ENCODE measurements at regions not wholly inside any gene's neighbourhood (a gene's known extent, or its start where the extent isn't known, plus 50 kb on each side); places are given as distances from the start of the nearest gene placed in this dataset.

DNA sequence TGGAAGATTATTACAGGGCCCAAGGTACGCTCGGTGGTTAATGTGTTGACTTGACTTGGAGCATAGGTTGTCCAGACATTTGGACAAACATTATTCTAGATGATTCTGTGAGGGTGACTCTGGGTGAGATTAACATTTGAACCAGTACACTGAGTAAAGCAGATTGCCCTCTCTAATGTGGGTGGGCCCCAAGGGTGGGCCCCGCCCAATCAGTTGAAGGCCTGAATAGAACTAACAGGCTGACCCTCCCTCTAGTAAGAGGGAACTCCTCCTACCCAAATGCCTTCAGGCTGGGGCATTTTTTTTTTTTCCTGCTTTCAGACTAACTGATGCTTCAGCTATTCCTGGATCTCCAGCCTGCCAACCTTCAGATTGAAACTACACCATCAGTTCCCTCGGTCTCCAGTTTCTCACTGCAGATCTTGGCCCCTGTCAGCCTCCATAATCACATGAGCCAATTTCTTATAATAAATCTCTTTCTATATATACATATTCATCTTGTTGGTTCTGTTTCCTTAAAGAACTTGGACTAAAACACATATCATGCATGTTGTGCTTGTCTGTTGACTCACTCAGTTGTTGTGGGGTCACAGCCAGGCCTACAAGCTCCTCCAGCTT, 338.1 kb upstream of the BRINP1 start:
- Histone ChIP-seq H3K27ac (ENCODE audit: low read length) (no peak overlapping the region), H3K4me3 (ENCODE audit: low read length) (no peak overlapping the region), H3K4me1 (ENCODE audit: low read length) (no peaks in the 10 kb centered on the region), H3K9me2 (replicated peaks; ENCODE audit: insufficient read depth, low read length) (no peaks in the 10 kb centered on the region), H3K9ac (ENCODE audit: low read length) (no peak overlapping the region), H3K9me3 (replicated peaks; ENCODE audit: insufficient read depth, low read length) (no peaks in the 10 kb centered on the region), H3K4me2 (ENCODE audit: low read depth, low read length) (no peak overlapping the region), H2AFZ (ENCODE audit: low read length) (no peak overlapping the region), H3F3A (ENCODE audit: insufficient read depth, low read length) (no peaks in the 10 kb centered on the region), H3K36me3 (replicated peaks; ENCODE audit: insufficient read depth, low read length) (no peaks in the 10 kb centered on the region), H3K27me3 (replicated peaks; ENCODE audit: insufficient read depth, low read length) (no peaks in the 10 kb centered on the region), H4K20me1 (ENCODE audit: insufficient read depth, low read length) (no peaks in the 10 kb centered on the region), H3K79me2 (ENCODE audit: low read length) (no peaks in the 10 kb centered on the region)
- TF ChIP-seq EZH2 (optimal IDR thresholded peaks at IDR 0.05; ENCODE audit: low read depth, low read length), result no peak
- TF ChIP-seq EZH2phosphoT487 (IDR thresholded peaks at IDR 0.05; ENCODE audit: low read length), result no peak
- TF ChIP-seq, protein P1, sequence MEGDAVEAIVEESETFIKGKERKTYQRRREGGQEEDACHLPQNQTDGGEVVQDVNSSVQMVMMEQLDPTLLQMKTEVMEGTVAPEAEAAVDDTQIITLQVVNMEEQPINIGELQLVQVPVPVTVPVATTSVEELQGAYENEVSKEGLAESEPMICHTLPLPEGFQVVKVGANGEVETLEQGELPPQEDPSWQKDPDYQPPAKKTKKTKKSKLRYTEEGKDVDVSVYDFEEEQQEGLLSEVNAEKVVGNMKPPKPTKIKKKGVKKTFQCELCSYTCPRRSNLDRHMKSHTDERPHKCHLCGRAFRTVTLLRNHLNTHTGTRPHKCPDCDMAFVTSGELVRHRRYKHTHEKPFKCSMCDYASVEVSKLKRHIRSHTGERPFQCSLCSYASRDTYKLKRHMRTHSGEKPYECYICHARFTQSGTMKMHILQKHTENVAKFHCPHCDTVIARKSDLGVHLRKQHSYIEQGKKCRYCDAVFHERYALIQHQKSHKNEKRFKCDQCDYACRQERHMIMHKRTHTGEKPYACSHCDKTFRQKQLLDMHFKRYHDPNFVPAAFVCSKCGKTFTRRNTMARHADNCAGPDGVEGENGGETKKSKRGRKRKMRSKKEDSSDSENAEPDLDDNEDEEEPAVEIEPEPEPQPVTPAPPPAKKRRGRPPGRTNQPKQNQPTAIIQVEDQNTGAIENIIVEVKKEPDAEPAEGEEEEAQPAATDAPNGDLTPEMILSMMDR (IDR thresholded peaks at IDR 0.05; ENCODE audit: low read length), result no peak
- DNase-seq, result no peak

GRCh38 chr9:119701651-119702050, 332.4 kb upstream of the BRINP1 start:
- no peak for DNase-seq
- Histone ChIP-seq H3K9me3 (replicated peaks; ENCODE audit: insufficient read depth, low read length) (no peaks in the 10 kb centered on the region), H2AFZ (ENCODE audit: low read length) (no peak overlapping the region), H3K4me3 (ENCODE audit: low read length) (no peak overlapping the region), H3K4me1 (ENCODE audit: low read length) (no peaks in the 10 kb centered on the region), H3K27me3 (replicated peaks; ENCODE audit: insufficient read depth, low read length) (no peaks in the 10 kb centered on the region), H3K9me2 (replicated peaks; ENCODE audit: insufficient read depth, low read length) (no peaks in the 10 kb centered on the region), H3K79me2 (ENCODE audit: low read length) (no peaks in the 10 kb centered on the region), H3F3A (ENCODE audit: insufficient read depth, low read length) (no peaks in the 10 kb centered on the region), H3K36me3 (replicated peaks; ENCODE audit: insufficient read depth, low read length) (no peaks in the 10 kb centered on the region), H4K20me1 (ENCODE audit: insufficient read depth, low read length) (no peaks in the 10 kb centered on the region), H3K4me2 (ENCODE audit: low read depth, low read length) (no peak overlapping the region), H3K27ac (ENCODE audit: low read length) (no peak overlapping the region), H3K9ac (ENCODE audit: low read length) (no peak overlapping the region)
- TF ChIP-seq, protein P1 (IDR thresholded peaks at IDR 0.05; ENCODE audit: low read length), result no peak
- TF ChIP-seq EZH2phosphoT487 (IDR thresholded peaks at IDR 0.05; ENCODE audit: low read length) (no peak), EZH2 (optimal IDR thresholded peaks at IDR 0.05; ENCODE audit: low read depth, low read length) (no peak)

DNA sequence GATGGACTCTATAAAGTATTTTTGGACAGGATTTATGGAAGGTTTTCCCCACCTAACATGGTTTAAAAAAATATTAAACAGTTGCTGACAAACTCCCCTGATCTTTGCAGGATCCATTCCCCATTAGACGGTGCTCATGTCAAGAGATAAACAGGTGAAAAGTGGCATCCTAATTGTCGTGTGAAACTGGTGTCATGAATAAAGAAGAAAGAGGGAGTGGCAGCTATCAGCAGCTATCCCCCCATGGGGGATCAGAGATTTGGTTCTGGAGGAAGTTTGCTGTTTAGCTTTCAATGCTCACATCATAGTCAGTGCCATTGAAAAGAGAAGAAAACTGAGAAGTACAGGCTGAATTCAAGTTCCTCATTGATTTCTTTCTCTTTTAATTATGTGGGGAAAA, 329.3 kb upstream of the BRINP1 start:
- H3K79me2 ChIP-seq (ENCODE audit: low read length), result no peaks in the 10 kb centered on the region
- H3K9ac ChIP-seq (ENCODE audit: low read length), result no peak overlapping the region
- no peaks in the 10 kb centered on the region for H3K36me3 ChIP-seq (replicated peaks; ENCODE audit: insufficient read depth, low read length)
- no peaks in the 10 kb centered on the region for H4K20me1 ChIP-seq (ENCODE audit: insufficient read depth, low read length)
- H3K4me2 ChIP-seq (ENCODE audit: low read depth, low read length), result no peak overlapping the region
- TF ChIP-seq, protein P1 (IDR thresholded peaks at IDR 0.05; ENCODE audit: low read length), result no peak
- no peak for TF ChIP-seq EZH2phosphoT487 (IDR thresholded peaks at IDR 0.05; ENCODE audit: low read length)
- no peak for TF ChIP-seq EZH2 (optimal IDR thresholded peaks at IDR 0.05; ENCODE audit: low read depth, low read length)
- H3K27ac ChIP-seq (ENCODE audit: low read length), result no peak overlapping the region
- no peak overlapping the region for H2AFZ ChIP-seq (ENCODE audit: low read length)
- no peaks in the 10 kb centered on the region for H3K9me2 ChIP-seq (replicated peaks; ENCODE audit: insufficient read depth, low read length)
- H3K4me3 ChIP-seq (ENCODE audit: low read length), result no peak overlapping the region
- H3F3A ChIP-seq (ENCODE audit: insufficient read depth, low read length), result no peaks in the 10 kb centered on the region
- H3K4me1 ChIP-seq (ENCODE audit: low read length), result no peaks in the 10 kb centered on the region
- no peaks in the 10 kb centered on the region for H3K9me3 ChIP-seq (replicated peaks; ENCODE audit: insufficient read depth, low read length)
- DNase-seq, result no peak
- H3K27me3 ChIP-seq (replicated peaks; ENCODE audit: insufficient read depth, low read length), result no peaks in the 10 kb centered on the region

All from MM.1S (cell line).